ENCODE measurements at regions not wholly inside any gene's neighbourhood (a gene's known extent, or its start where the extent isn't known, plus 50 kb on each side); places are given as distances from the start of the nearest gene placed in this dataset.

GRCh38 chr2:198351647-198352046, 547.3 kb downstream of the PLCL1 start:
- in situ Hi-C loops (cut with MboI; ENCODE audit: low sequenced_read_pairs, unreplicated experiment), result no loop called here
- no peak for DNase-seq (ENCODE audit: low spot score)
- no peak for TF ChIP-seq CTCF (IDR thresholded peaks at IDR 0.05; ENCODE audit: borderline replicate concordance, control extremely low read depth, extremely low read depth, insufficient read depth, missing control alignments)

- TF ChIP-seq CTCF (IDR thresholded peaks at IDR 0.05; ENCODE audit: borderline replicate concordance, control extremely low read depth, extremely low read depth, insufficient read depth, missing control alignments), result no peak
- no peak for DNase-seq (ENCODE audit: low spot score)
- in situ Hi-C loops (cut with MboI; ENCODE audit: low sequenced_read_pairs, unreplicated experiment), result no loop called here
These were observed 543.6 kb downstream of the PLCL1 start for GRCh38 chr2:198347946-198348345.

DNA sequence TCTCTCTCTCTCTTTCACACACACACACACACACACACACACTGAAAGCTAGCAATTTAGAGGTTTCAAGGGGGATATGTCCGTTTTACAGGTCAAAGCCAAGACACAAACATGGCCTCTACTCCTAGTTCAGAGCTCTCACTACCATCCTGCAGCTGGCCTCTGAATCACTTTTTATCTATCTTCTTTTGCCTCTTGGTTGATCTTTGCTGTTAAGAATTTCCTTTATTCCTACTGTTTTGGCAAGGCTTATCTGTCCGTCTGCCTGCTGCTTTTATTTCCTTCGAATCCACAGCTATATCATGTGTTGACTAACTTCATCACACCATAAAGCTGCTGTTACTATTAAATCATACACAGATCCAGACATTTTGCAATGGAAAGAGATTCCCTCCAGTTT, 543.0 kb downstream of the PLCL1 start:
- TF ChIP-seq CTCF (IDR thresholded peaks at IDR 0.05; ENCODE audit: borderline replicate concordance, control extremely low read depth, extremely low read depth, insufficient read depth, missing control alignments), result no peak
- in situ Hi-C loops (cut with MboI; ENCODE audit: low sequenced_read_pairs, unreplicated experiment), result no loop called here
- no peak for DNase-seq (ENCODE audit: low spot score)

GRCh38 chr2:198343471-198343870, 539.1 kb downstream of the PLCL1 start:
- DNase-seq (ENCODE audit: low spot score), result no peak
- TF ChIP-seq CTCF (IDR thresholded peaks at IDR 0.05; ENCODE audit: borderline replicate concordance, control extremely low read depth, extremely low read depth, insufficient read depth, missing control alignments), result no peak
- in situ Hi-C loops (cut with MboI; ENCODE audit: low sequenced_read_pairs, unreplicated experiment), result no loop called here

GRCh38 chr2:198340846-198341245, 536.5 kb downstream of the PLCL1 start:
- TF ChIP-seq CTCF (IDR thresholded peaks at IDR 0.05; ENCODE audit: borderline replicate concordance, control extremely low read depth, extremely low read depth, insufficient read depth, missing control alignments), result no peak
- DNase-seq (ENCODE audit: low spot score), result no peak

GRCh38 chr2:198339116-198339515, 534.7 kb downstream of the PLCL1 start:
- in situ Hi-C loops (cut with MboI; ENCODE audit: low sequenced_read_pairs, unreplicated experiment), result no loop called here
- DNase-seq (ENCODE audit: low spot score), result no peak
- no peak for TF ChIP-seq CTCF (IDR thresholded peaks at IDR 0.05; ENCODE audit: borderline replicate concordance, control extremely low read depth, extremely low read depth, insufficient read depth, missing control alignments)

More at GRCh38 chr2:198340846-198341245, 536.5 kb downstream of the PLCL1 start:
- in situ Hi-C loops (cut with MboI; ENCODE audit: low sequenced_read_pairs, unreplicated experiment), result no loop called here

GRCh38 chr2:198337368-198337767, 533.0 kb downstream of the PLCL1 start:
- no peak for TF ChIP-seq CTCF (IDR thresholded peaks at IDR 0.05; ENCODE audit: borderline replicate concordance, control extremely low read depth, extremely low read depth, insufficient read depth, missing control alignments)
- DNase-seq (ENCODE audit: low spot score), result no peak
- in situ Hi-C loops (cut with MboI; ENCODE audit: low sequenced_read_pairs, unreplicated experiment), result no loop called here
